ENCODE measurements at regions not wholly inside any gene's neighbourhood (a gene's known extent, or its start where the extent isn't known, plus 50 kb on each side); places are given as distances from the start of the nearest gene placed in this dataset.

DNA sequence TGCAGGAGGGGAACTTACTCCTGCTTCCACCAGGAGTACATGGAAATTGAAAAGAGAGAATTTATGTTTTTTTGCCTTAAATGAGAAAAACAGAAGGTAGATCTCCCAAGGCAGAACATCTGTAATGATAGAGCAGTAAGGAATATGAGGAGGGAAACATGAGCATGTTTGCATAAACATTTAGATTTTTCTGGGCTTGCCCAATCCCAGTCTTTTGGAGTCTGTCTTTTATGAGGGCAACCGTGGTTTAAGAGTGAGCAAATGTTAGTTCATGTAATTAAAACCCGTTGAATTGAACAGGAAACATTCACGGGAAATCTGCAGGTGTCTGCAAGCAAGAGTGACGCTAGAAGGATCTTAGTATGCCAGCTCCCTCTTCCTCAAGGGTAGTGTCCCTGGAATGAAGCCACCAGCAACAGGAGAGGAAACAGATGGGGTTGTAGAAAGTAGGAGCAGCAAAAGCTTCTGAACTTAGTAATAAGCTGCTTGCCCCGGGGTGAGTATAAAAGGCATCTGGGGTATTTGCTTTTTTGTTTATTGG lies 79.3 kb downstream of the ARF6 start:
- WGBS (ENCODE audit: missing lambda C conversion rate) = 0% methylated on average over 5 of the region's 5 CpGs
- CTCF ChIA-PET = interaction anchor here (0.5 to 6.1 kb wide), 11 partner anchors 9 to 131 kb away, joined by 3 to 43 read pairs (median 4); partner anchors contain the start of gene ARF6
- Histone ChIP-seq H3K27ac (peak overlapping the region; percentile 87 to 88), H3K4me2 (peak overlapping the region; percentile 84), H3K4me1 (peaks cover 75% of the 10 kb centered on the region), H3K4me3 (peak overlapping the region; percentile 2; the same call in 1 of the 3 replicates), H3K9me3 (no peaks in the 10 kb centered on the region)
- ATAC-seq = peak; percentile 41 to 50; a peak in 5 of 6 replicates
- TF ChIP-seq NPAS2 (CRISPR knock-in tag; IDR thresholded peaks at IDR 0.05; ENCODE audit: borderline replicate concordance) (no peak), EHF (CRISPR knock-in tag; IDR thresholded peaks at IDR 0.05) (no peak), RAD21 (conservative IDR thresholded peaks at IDR 0.05 in 1 of 2, IDR thresholded peaks at IDR 0.05 in 1 of 2) (peak in 1 of 2 experiments; percentile 17; a peak in 1 of 5 replicates), CEBPB (IDR thresholded peaks at IDR 0.05) (peak in 1 of 2 experiments; percentile 21; a peak in 1 of 4 replicates), GATA3 (IDR thresholded peaks at IDR 0.05; ENCODE audit: borderline replicate concordance) (0 out of 2 replicates have a peak, but pooled peaks have one; percentile 21), CBX8 (IDR thresholded peaks at IDR 0.05) (no peak), TFCP2L1 (CRISPR knock-in tag; IDR thresholded peaks at IDR 0.05) (no peak), EHMT2 (IDR thresholded peaks at IDR 0.05; ENCODE audit: low read depth) (no peak), TP53 (CRISPR knock-in tag; IDR thresholded peaks at IDR 0.05) (no peak), MAFK (IDR thresholded peaks at IDR 0.05; ENCODE audit: partially characterized antibody) (no peak)
- TF ChIP-seq, protein P1, sequence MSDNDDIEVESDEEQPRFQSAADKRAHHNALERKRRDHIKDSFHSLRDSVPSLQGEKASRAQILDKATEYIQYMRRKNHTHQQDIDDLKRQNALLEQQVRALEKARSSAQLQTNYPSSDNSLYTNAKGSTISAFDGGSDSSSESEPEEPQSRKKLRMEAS (IDR thresholded peaks at IDR 0.05) = no peak
- TF ChIP-seq, protein P2, sequence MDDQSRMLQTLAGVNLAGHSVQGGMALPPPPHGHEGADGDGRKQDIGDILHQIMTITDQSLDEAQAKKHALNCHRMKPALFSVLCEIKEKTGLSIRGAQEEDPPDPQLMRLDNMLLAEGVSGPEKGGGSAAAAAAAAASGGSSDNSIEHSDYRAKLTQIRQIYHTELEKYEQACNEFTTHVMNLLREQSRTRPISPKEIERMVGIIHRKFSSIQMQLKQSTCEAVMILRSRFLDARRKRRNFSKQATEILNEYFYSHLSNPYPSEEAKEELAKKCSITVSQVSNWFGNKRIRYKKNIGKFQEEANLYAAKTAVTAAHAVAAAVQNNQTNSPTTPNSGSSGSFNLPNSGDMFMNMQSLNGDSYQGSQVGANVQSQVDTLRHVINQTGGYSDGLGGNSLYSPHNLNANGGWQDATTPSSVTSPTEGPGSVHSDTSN (IDR thresholded peaks at IDR 0.05) = no peak
- TF ChIP-seq, protein P3, sequence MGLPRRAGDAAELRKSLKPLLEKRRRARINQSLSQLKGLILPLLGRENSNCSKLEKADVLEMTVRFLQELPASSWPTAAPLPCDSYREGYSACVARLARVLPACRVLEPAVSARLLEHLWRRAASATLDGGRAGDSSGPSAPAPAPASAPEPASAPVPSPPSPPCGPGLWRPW (IDR thresholded peaks at IDR 0.05) = no peak
- POLR2A ChIA-PET = interaction anchor here (0.8 to 2.1 kb wide), 7 partner anchors 27 to 120 kb away, joined by 3 to 10 read pairs (median 5); partner anchors contain the start of gene NEMF
- peak in 1 of 2 experiments; percentile 66 for DNase-seq (ENCODE audit: low read depth in 1 of 2, low spot score in 1 of 2)
- FAIRE-seq = peak; percentile 73

DNA sequence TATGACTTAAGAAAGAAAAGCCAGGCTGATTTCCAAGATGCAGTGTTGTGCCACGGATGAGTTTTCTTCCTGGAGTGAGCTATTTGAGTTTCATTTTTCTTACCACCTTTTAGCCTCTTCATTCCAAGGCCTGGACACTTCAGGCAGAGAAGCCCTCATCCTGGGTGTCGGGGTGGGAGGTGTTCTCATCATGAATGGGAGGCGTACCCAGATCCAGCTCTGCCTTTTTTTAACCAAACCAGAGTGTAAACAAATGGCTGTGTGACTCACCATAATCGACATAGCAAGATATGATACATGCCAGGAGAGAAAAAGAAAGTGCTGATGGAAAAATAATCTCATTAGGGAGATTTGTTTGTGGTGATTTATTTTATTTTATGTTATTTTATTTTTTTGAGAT lies 79.9 kb downstream of the ARF6 start:
- ChIA-PET CTCF (interaction anchor here (0.5 to 6.1 kb wide), 12 partner anchors 9 to 131 kb away, joined by 3 to 43 read pairs (median 4); partner anchors contain the start of gene ARF6), POLR2A (interaction anchor here (0.8 to 2.1 kb wide), 8 partner anchors 10 to 120 kb away, joined by 3 to 10 read pairs (median 4); partner anchors contain the start of gene NEMF)
- ATAC-seq (peak; percentile 83 to 87), FAIRE-seq (peak; percentile 46), DNase-seq (ENCODE audit: low read depth in 1 of 2, low spot score in 1 of 2) (peak; percentile 72 to 88)
- Histone ChIP-seq H3K4me3 (peak overlapping the region; percentile 4; the same call in 1 of the 3 replicates), H3K27ac (peak overlapping the region; percentile 87 to 88), H3K4me1 (peaks cover 70% of the 10 kb centered on the region), H3K9me3 (no peaks in the 10 kb centered on the region), H3K4me2 (peak overlapping the region; percentile 84)
- 0% methylated on average over 4 of the region's 4 CpGs for WGBS (ENCODE audit: missing lambda C conversion rate)
- no peak for TF ChIP-seq NR3C1 (IDR thresholded peaks at IDR 0.05)
- TF ChIP-seq ESRRA (IDR thresholded peaks at IDR 0.05; ENCODE audit: borderline replicate concordance, low read length) = no peak
- peak; percentile 64 for TF ChIP-seq FOSL2 (IDR thresholded peaks at IDR 0.05)
- TF ChIP-seq FOSL2 (CRISPR knock-in tag; IDR thresholded peaks at IDR 0.05) = peak; percentile 92
- no peak for TF ChIP-seq SREBF2 (IDR thresholded peaks at IDR 0.05)
- peak; percentile 58; the same call in 1 of the 2 replicates for TF ChIP-seq JUNB (IDR thresholded peaks at IDR 0.05)
- TF ChIP-seq ZNF302 (CRISPR knock-in tag; IDR thresholded peaks at IDR 0.05) = no peak
- TF ChIP-seq, protein P4, sequence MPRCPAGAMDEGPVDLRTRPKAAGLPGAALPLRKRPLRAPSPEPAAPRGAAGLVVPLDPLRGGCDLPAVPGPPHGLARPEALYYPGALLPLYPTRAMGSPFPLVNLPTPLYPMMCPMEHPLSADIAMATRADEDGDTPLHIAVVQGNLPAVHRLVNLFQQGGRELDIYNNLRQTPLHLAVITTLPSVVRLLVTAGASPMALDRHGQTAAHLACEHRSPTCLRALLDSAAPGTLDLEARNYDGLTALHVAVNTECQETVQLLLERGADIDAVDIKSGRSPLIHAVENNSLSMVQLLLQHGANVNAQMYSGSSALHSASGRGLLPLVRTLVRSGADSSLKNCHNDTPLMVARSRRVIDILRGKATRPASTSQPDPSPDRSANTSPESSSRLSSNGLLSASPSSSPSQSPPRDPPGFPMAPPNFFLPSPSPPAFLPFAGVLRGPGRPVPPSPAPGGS (IDR thresholded peaks at IDR 0.05) = no peak
- no peak for TF ChIP-seq NFE2L2 (conservative IDR thresholded peaks at IDR 0.05; ENCODE audit: low read length)
- TF ChIP-seq MYC (IDR thresholded peaks at IDR 0.05; ENCODE audit: borderline replicate concordance, low read length) = no peak
- no peak for TF ChIP-seq MAZ (IDR thresholded peaks at IDR 0.05; ENCODE audit: borderline replicate concordance, low read depth, low read length)
- TF ChIP-seq RFX5 (IDR thresholded peaks at IDR 0.05) = no peak
- no peak for TF ChIP-seq FOXS1 (CRISPR knock-in tag; IDR thresholded peaks at IDR 0.05)
- TF ChIP-seq MAFK (IDR thresholded peaks at IDR 0.05; ENCODE audit: partially characterized antibody) = peak; percentile 11
- TF ChIP-seq ZSCAN20 (CRISPR knock-in tag; IDR thresholded peaks at IDR 0.05) = no peak
- TF ChIP-seq, protein P5, sequence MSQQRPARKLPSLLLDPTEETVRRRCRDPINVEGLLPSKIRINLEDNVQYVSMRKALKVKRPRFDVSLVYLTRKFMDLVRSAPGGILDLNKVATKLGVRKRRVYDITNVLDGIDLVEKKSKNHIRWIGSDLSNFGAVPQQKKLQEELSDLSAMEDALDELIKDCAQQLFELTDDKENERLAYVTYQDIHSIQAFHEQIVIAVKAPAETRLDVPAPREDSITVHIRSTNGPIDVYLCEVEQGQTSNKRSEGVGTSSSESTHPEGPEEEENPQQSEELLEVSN (IDR thresholded peaks at IDR 0.05; ENCODE audit: borderline replicate concordance, low read depth) = no peak
- TF ChIP-seq HDAC2 (IDR thresholded peaks at IDR 0.05) = no peak
- no peak for TF ChIP-seq CBX2 (IDR thresholded peaks at IDR 0.05; ENCODE audit: borderline replicate concordance, low read depth)
- no peak for TF ChIP-seq CEBPB (IDR thresholded peaks at IDR 0.05)
- TF ChIP-seq POLR2A (IDR thresholded peaks at IDR 0.05; ENCODE audit: low read length) = no peak
- TF ChIP-seq SMC3 (IDR thresholded peaks at IDR 0.05) = 0 out of 3 replicates have a peak, but pooled peaks have one; percentile 16
- TF ChIP-seq, protein P6, sequence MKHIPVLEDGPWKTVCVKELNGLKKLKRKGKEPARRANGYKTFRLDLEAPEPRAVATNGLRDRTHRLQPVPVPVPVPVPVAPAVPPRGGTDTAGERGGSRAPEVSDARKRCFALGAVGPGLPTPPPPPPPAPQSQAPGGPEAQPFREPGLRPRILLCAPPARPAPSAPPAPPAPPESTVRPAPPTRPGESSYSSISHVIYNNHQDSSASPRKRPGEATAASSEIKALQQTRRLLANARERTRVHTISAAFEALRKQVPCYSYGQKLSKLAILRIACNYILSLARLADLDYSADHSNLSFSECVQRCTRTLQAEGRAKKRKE (CRISPR knock-in tag; IDR thresholded peaks at IDR 0.05; ENCODE audit: low read depth) = no peak

All from A549 (cell line).